Fibroblast of the conjunctiva (primary cell): ENCODE measurements at regions not wholly inside any gene's neighbourhood (a gene's known extent, or its start where the extent isn't known, plus 50 kb on each side); places are given as distances from the start of the nearest gene placed in this dataset.

ENCODE experiments used
- DNase-seq: peaks from one replicate; pipeline ENCODE4 v3.0.0-alpha.2; 2010; ENCODE audit warnings: low read depth

- peak; percentile 28 for DNase-seq
Measured at GRCh38 chr9:129343424-129344375, 165.6 kb upstream of the IER5L start.

- no peak for DNase-seq
Measured at GRCh38 chr9:129342591-129343423, 164.7 kb upstream of the IER5L start.

- DNase-seq = no peak
Measured at GRCh38 chr9:129341987-129342348, 163.9 kb upstream of the IER5L start.

GRCh38 chr9:129341171-129341986, 163.3 kb upstream of the IER5L start:
- DNase-seq = no peak

- DNase-seq = no peak
Measured at GRCh38 chr9:129340427-129341170, 162.5 kb upstream of the IER5L start.

GRCh38 chr9:129339539-129340157, 161.6 kb upstream of the IER5L start:
- DNase-seq = no peak

- DNase-seq = no peak
Measured at GRCh38 chr9:129338724-129339430, 160.8 kb upstream of the IER5L start.

GRCh38 chr9:129337336-129338140, 159.5 kb upstream of the IER5L start:
- no peak for DNase-seq

- no peak for DNase-seq
Measured at GRCh38 chr9:129336601-129337331, 158.7 kb upstream of the IER5L start.

- DNase-seq = no peak
Measured at GRCh38 chr9:129336130-129336528, 158.1 kb upstream of the IER5L start.

- DNase-seq = no peak
Measured at GRCh38 chr9:129335464-129336129, 157.5 kb upstream of the IER5L start.

GRCh38 chr9:129334105-129334935, 156.3 kb upstream of the IER5L start:
- DNase-seq = peak; percentile 92

GRCh38 chr9:129333617-129334104, 155.6 kb upstream of the IER5L start:
- no peak for DNase-seq

GRCh38 chr9:129332581-129332980, 154.5 kb upstream of the IER5L start:
- DNase-seq = no peak

GRCh38 chr9:129331772-129332500, 153.9 kb upstream of the IER5L start:
- DNase-seq = no peak

GRCh38 chr9:129331493-129331765, 153.4 kb upstream of the IER5L start:
- DNase-seq = no peak
